ENCODE measurements at regions not wholly inside any gene's neighbourhood (a gene's known extent, or its start where the extent isn't known, plus 50 kb on each side); places are given as distances from the start of the nearest gene placed in this dataset.

DNA sequence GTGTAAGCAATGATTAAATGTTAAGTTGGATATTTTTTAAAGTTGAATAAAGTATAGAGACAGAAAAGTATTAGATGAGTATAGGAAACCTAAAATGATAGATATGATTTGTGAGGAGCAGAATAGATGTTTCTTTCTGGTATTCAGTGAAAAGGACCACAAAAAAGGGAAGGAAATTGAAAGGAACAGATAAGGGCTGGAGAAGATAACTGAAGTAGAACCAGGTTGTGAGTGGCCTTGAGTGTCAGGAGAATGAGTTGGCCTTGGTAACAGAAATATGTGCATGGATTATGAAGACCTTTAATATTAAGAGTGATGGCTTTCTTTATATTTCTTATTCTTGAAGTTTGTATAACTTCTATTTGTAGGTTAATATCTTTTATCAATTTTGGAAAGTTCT is 543.5 kb downstream of the METTL4 start:
- TF ChIP-seq, protein P1, sequence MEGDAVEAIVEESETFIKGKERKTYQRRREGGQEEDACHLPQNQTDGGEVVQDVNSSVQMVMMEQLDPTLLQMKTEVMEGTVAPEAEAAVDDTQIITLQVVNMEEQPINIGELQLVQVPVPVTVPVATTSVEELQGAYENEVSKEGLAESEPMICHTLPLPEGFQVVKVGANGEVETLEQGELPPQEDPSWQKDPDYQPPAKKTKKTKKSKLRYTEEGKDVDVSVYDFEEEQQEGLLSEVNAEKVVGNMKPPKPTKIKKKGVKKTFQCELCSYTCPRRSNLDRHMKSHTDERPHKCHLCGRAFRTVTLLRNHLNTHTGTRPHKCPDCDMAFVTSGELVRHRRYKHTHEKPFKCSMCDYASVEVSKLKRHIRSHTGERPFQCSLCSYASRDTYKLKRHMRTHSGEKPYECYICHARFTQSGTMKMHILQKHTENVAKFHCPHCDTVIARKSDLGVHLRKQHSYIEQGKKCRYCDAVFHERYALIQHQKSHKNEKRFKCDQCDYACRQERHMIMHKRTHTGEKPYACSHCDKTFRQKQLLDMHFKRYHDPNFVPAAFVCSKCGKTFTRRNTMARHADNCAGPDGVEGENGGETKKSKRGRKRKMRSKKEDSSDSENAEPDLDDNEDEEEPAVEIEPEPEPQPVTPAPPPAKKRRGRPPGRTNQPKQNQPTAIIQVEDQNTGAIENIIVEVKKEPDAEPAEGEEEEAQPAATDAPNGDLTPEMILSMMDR (IDR thresholded peaks at IDR 0.05) = no peak
- no peak for TF ChIP-seq POLR2AphosphoS5 (IDR thresholded peaks at IDR 0.05)
- no peak for TF ChIP-seq POLR2A (IDR thresholded peaks at IDR 0.05)
- Histone ChIP-seq H3K36me3 (no peaks in the 10 kb centered on the region), H3K4me1 (no peaks in the 10 kb centered on the region), H3K9me3 (no peaks in the 10 kb centered on the region), H3K4me3 (no peak overlapping the region), H3K27me3 (no peaks in the 10 kb centered on the region), H3K27ac (no peak overlapping the region)
- DNase-seq (ENCODE audit: low spot score in 2 of 2) = no peak
- intact Hi-C loops (cut with DNase I; ENCODE audit: low total_unique reads) = no loop called here

GRCh38 chr18:2028986-2029385 is 542.3 kb downstream of the METTL4 start:
- no peaks in the 10 kb centered on the region for H3K4me1 ChIP-seq
- no peaks in the 10 kb centered on the region for H3K36me3 ChIP-seq
- no peaks in the 10 kb centered on the region for H3K27me3 ChIP-seq
- no peak overlapping the region for H3K27ac ChIP-seq
- H3K4me3 ChIP-seq = no peak overlapping the region
- H3K9me3 ChIP-seq = no peaks in the 10 kb centered on the region
- TF ChIP-seq, protein P1 (IDR thresholded peaks at IDR 0.05) = no peak
- TF ChIP-seq POLR2AphosphoS5 (IDR thresholded peaks at IDR 0.05) = no peak
- TF ChIP-seq POLR2A (IDR thresholded peaks at IDR 0.05) = no peak
- intact Hi-C loops (cut with DNase I; ENCODE audit: low total_unique reads) = no loop called here
- no peak for DNase-seq (ENCODE audit: low spot score in 2 of 2)

DNA sequence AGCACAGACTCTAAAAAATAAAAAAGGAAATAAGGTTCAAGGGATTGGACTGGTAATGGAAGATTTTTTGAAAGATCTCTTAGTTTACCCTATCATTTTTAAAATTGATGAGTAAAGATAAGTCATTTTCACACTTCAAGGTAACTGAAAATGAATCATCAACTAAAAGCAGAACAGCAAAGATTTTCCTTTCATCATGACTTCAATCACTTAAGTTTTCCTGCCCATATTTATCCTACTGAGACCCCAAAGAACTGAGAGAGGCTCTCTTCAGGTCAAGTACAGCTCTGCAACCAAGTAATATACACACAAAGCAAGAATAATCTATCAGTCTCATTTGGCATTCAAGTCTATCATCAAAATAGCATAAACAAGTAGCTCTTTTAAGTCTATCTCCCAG is 540.7 kb downstream of the METTL4 start:
- H3K27ac ChIP-seq = no peak overlapping the region
- DNase-seq (ENCODE audit: low spot score in 2 of 2) = no peak
- no peaks in the 10 kb centered on the region for H3K4me1 ChIP-seq
- TF ChIP-seq, protein P1 (IDR thresholded peaks at IDR 0.05) = no peak
- TF ChIP-seq POLR2A (IDR thresholded peaks at IDR 0.05) = no peak
- TF ChIP-seq POLR2AphosphoS5 (IDR thresholded peaks at IDR 0.05) = no peak
- intact Hi-C loops (cut with DNase I; ENCODE audit: low total_unique reads) = no loop called here
- no peaks in the 10 kb centered on the region for H3K27me3 ChIP-seq
- H3K36me3 ChIP-seq = no peaks in the 10 kb centered on the region
- no peaks in the 10 kb centered on the region for H3K9me3 ChIP-seq
- no peak overlapping the region for H3K4me3 ChIP-seq

DNA sequence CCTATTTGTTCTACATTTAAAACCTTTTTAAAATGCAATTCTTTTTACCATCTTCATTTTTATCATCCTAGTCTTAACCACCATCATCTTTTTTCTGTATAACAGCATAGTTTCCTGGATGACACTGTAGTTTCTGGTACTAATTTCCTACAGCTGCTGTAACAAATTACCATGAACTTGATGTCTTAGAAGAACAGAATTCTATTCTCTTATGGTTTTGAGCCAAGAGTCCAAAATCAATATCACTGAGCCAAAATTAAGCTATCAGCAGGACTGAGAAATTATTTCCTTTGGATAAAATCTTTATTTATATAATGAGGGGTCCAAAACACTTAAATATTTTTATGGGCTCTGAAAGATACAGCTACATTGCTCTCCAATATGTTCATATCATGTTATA is 539.3 kb downstream of the METTL4 start:
- no peaks in the 10 kb centered on the region for H3K9me3 ChIP-seq
- TF ChIP-seq POLR2AphosphoS5 (IDR thresholded peaks at IDR 0.05) = no peak
- TF ChIP-seq, protein P1 (IDR thresholded peaks at IDR 0.05) = no peak
- TF ChIP-seq POLR2A (IDR thresholded peaks at IDR 0.05) = no peak
- DNase-seq (ENCODE audit: low spot score in 2 of 2) = no peak
- intact Hi-C loops (cut with DNase I; ENCODE audit: low total_unique reads) = no loop called here
- no peak overlapping the region for H3K27ac ChIP-seq
- H3K4me1 ChIP-seq = no peaks in the 10 kb centered on the region
- no peaks in the 10 kb centered on the region for H3K27me3 ChIP-seq
- H3K4me3 ChIP-seq = no peak overlapping the region
- no peaks in the 10 kb centered on the region for H3K36me3 ChIP-seq

GRCh38 chr18:2035056-2035455 is 536.2 kb downstream of the METTL4 start:
- Histone ChIP-seq H3K36me3 (no peaks in the 10 kb centered on the region), H3K4me3 (no peak overlapping the region), H3K4me1 (no peaks in the 10 kb centered on the region), H3K9me3 (no peaks in the 10 kb centered on the region), H3K27ac (no peak overlapping the region), H3K27me3 (no peaks in the 10 kb centered on the region)
- intact Hi-C loops (cut with DNase I; ENCODE audit: low total_unique reads) = no loop called here
- no peak for DNase-seq (ENCODE audit: low spot score in 2 of 2)
- TF ChIP-seq POLR2AphosphoS5 (IDR thresholded peaks at IDR 0.05) (no peak), POLR2A (IDR thresholded peaks at IDR 0.05) (no peak)
- TF ChIP-seq, protein P1 (IDR thresholded peaks at IDR 0.05) = no peak

Measured in breast epithelium (tissue), 4 donors.